Ovary (tissue), 7 donors: ENCODE measurements at regions not wholly inside any gene's neighbourhood (a gene's known extent, or its start where the extent isn't known, plus 50 kb on each side); places are given as distances from the start of the nearest gene placed in this dataset.

Experiments
- DNase-seq, 5 donors: peaks; one replicate each; pipeline ENCODE4 v3.0.0-alpha.2; 2019 to 2020
- H3K27ac ChIP-seq, 2 donors: fragments of 200-600 bp; one replicate each; pipeline versions ENCODE4 v1.5.1 to v1.8.0; 2019 to 2022
- H3K27me3 ChIP-seq: fragments of 200-600 bp; one replicate; pipeline ENCODE4 v1.8.0; 2022
- H3K36me3 ChIP-seq: fragments of 200-600 bp; sonication (generic); one replicate; pipeline ENCODE4 v1.5.1; 2019
- H3K4me1 ChIP-seq: one replicate; pipeline ENCODE4 v1.8.1; 2013; ENCODE audit warnings: mild to moderate bottlenecking, moderate library complexity; ENCODE audit not compliant: insufficient read depth
- H3K4me3 ChIP-seq: fragments of 200-600 bp; sonication (generic); one replicate; pipeline ENCODE4 v1.5.1; 2017
- H3K9me3 ChIP-seq, 2 donors: fragments of 200-600 bp in 1 of 2; sonication (generic) in 1 of 2; one replicate each; pipeline versions ENCODE4 v1.5.1 to v1.8.1; 2013 to 2019; ENCODE audit warnings: mild to moderate bottlenecking in 1 of 2, moderate library complexity in 1 of 2
- CTCF ChIP-seq, 3 donors: fragments of 450-650 bp in 2 of 3; fragments of 200-600 bp in 1 of 3; IDR thresholded peaks; one replicate each; pipeline versions ENCODE4 v1.5.1 to v1.8.0; 2016 to 2022; ENCODE audit warnings: antibody characterized with exemption in 3 of 3, mild to moderate bottlenecking in 1 of 3
- EP300 ChIP-seq: sonication (generic); formaldehyde crosslinking; IDR thresholded peaks from one replicate; pipeline ENCODE4 v1.6.1; 2017; ENCODE audit warnings: antibody characterized with exemption
- POLR2A ChIP-seq: fragments of 450-650 bp; IDR thresholded peaks from one replicate; pipeline ENCODE4 v1.6.1; 2017; ENCODE audit warnings: antibody characterized with exemption, mild to moderate bottlenecking, moderate library complexity
- WGBS, 3 donors: extraction: QIAGEN DNeasy Blood & Tissue Kit in 1 of 3; methylation state at CpG; one replicate each; pipeline versions ENCODE4 v1.1.5 to v1.1.7; 2013 to 2017; 5-methylcytosine and 5-hydroxymethylcytosine counted together
- intact Hi-C, 4 donors: fragments of 100-400 bp; cut with DNase I; formaldehyde crosslinking; loops; one replicate each; pipeline versions ENCODE4 v1.11.0 to v1.15.1; 2022 to 2023
- donor health status: DM: no; HTN: no; CAD: no; lungs with moderate emphysema.
- donor health status: DM: no; HTN: no; CAD: no.
- donor health status: Bipolar disorder and iron deficiency.
- donor health status: DM: no; HTN: no; CAD: no.
- donor health status: DM: yes; HTN: yes; CAD: no.

- DNase-seq: no peak
- H3K9me3 ChIP-seq: no peaks in the 10 kb centered on the region
- H3K27me3 ChIP-seq: no peaks in the 10 kb centered on the region
- H3K36me3 ChIP-seq: no peaks in the 10 kb centered on the region
- H3K4me1 ChIP-seq: no peaks in the 10 kb centered on the region
- H3K27ac ChIP-seq: no peak overlapping the region
- 9 to 31% (median 12%) methylated on average over 3 of the region's 3 CpGs for WGBS, 3 donors
- H3K4me3 ChIP-seq: no peak overlapping the region
- intact Hi-C loops: no loop called here
- TF ChIP-seq POLR2A (no peak), EP300 (no peak), CTCF (IDR thresholded peaks at IDR 0.05) (no peak)
Measured at GRCh38 chr1:80640978-80641377, 1159.8 kb upstream of the ADGRL2 start.

- WGBS, 3 donors: 41 to 58% (median 44%) methylated on average over 2 of the region's 2 CpGs
- TF ChIP-seq EP300 (no peak), POLR2A (no peak)
- no peaks in the 10 kb centered on the region for H3K36me3 ChIP-seq
Measured at GRCh38 chr1:80639777-80640533, 1160.8 kb upstream of the ADGRL2 start.

GRCh38 chr1:80633947-80634706, 1166.6 kb upstream of the ADGRL2 start:
- Histone ChIP-seq H3K9me3 (no peaks in the 10 kb centered on the region), H3K27ac (no peak overlapping the region), H3K27me3 (no peaks in the 10 kb centered on the region), H3K4me1 (no peaks in the 10 kb centered on the region), H3K36me3 (no peaks in the 10 kb centered on the region), H3K4me3 (no peak overlapping the region)
- DNase-seq: no peak
- WGBS, 3 donors: 77 to 87% (median 85%) methylated on average over 10 of the region's 10 CpGs
- intact Hi-C loops: no loop called here
- TF ChIP-seq EP300 (no peak), CTCF (IDR thresholded peaks at IDR 0.05) (no peak), POLR2A (no peak)

More at GRCh38 chr1:80639777-80640533, 1160.8 kb upstream of the ADGRL2 start:
- H3K27ac ChIP-seq: no peak overlapping the region
- no peaks in the 10 kb centered on the region for H3K4me1 ChIP-seq
- no peaks in the 10 kb centered on the region for H3K27me3 ChIP-seq
- H3K9me3 ChIP-seq: no peaks in the 10 kb centered on the region
- DNase-seq: no peak
- intact Hi-C loops: no loop called here
- H3K4me3 ChIP-seq: no peak overlapping the region

- WGBS, 3 donors: 88 to 91% (median 90%) methylated on average over 10 of the region's 10 CpGs
- no peaks in the 10 kb centered on the region for H3K4me1 ChIP-seq
- TF ChIP-seq EP300 (no peak), POLR2A (no peak), CTCF (IDR thresholded peaks at IDR 0.05) (no peak)
- intact Hi-C loops: no loop called here
- no peaks in the 10 kb centered on the region for H3K36me3 ChIP-seq
- no peak overlapping the region for H3K27ac ChIP-seq
- no peaks in the 10 kb centered on the region for H3K9me3 ChIP-seq
- H3K27me3 ChIP-seq: no peaks in the 10 kb centered on the region
- no peak overlapping the region for H3K4me3 ChIP-seq
- no peak for DNase-seq
Measured at GRCh38 chr1:80632284-80632683, 1168.5 kb upstream of the ADGRL2 start.
